ENCODE measurements at regions not wholly inside any gene's neighbourhood (a gene's known extent, or its start where the extent isn't known, plus 50 kb on each side); places are given as distances from the start of the nearest gene placed in this dataset.

DNA sequence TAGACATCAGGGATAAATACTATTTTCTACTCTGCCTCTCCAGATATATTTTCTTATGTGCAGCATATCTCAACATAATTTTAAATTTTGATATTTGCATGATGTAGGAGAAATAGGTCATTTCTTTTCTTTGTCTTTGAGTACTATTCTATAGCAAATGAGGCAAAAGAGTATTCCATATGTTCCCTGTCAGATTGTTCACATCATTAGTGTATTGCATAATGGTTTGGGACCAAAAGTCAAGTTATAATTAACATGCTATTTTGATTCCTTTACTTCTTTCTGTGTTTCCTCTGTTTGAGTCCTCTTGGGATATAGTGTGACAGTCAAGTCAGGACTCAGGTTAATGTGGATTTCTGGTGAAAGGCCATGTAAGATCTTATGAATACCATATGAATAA is 864.6 kb upstream of the FBXO33 start:
- TF ChIP-seq, protein P1, sequence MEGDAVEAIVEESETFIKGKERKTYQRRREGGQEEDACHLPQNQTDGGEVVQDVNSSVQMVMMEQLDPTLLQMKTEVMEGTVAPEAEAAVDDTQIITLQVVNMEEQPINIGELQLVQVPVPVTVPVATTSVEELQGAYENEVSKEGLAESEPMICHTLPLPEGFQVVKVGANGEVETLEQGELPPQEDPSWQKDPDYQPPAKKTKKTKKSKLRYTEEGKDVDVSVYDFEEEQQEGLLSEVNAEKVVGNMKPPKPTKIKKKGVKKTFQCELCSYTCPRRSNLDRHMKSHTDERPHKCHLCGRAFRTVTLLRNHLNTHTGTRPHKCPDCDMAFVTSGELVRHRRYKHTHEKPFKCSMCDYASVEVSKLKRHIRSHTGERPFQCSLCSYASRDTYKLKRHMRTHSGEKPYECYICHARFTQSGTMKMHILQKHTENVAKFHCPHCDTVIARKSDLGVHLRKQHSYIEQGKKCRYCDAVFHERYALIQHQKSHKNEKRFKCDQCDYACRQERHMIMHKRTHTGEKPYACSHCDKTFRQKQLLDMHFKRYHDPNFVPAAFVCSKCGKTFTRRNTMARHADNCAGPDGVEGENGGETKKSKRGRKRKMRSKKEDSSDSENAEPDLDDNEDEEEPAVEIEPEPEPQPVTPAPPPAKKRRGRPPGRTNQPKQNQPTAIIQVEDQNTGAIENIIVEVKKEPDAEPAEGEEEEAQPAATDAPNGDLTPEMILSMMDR (IDR thresholded peaks at IDR 0.05; ENCODE audit: control extremely low read depth, extremely low read depth, low read depth, missing control alignments) = no peak
- ChIA-PET POLR2A (no interaction called here), CTCF (no interaction called here)
- no peak for DNase-seq (ENCODE audit: extremely low spot score)

GRCh38 chr14:40292664-40293063 is 860.4 kb upstream of the FBXO33 start:
- CTCF ChIA-PET = no interaction called here
- TF ChIP-seq, protein P1 (IDR thresholded peaks at IDR 0.05; ENCODE audit: control extremely low read depth, extremely low read depth, low read depth, missing control alignments) = no peak

DNA sequence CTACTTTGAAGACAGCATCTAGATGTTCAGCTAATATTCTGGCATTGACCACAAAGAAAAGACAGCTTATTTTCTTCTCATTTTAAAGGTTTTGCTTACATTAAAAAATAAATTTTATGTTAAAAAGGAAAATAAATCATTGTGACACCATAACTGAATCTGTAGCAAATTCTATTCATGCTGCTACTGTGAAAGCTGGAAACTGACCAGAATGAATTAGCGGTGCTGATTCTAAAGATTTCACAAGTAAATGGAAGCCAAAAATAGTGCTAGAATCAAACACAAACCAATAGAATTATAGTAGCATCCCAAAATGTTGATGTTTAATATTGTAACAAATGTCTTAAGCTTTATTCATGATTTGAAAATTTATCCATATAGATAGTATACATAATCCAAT is 850.0 kb upstream of the FBXO33 start:
- CTCF ChIA-PET = interaction anchor here (1.9 kb wide), 1 partner anchor 12 kb away, joined by 4 read pairs; no protein-coding TSS in a partner anchor
- POLR2A ChIA-PET = no interaction called here
- DNase-seq (ENCODE audit: extremely low spot score) = no peak
- TF ChIP-seq, protein P1 (IDR thresholded peaks at IDR 0.05; ENCODE audit: control extremely low read depth, extremely low read depth, low read depth, missing control alignments) = no peak

More at GRCh38 chr14:40292664-40293063, 860.4 kb upstream of the FBXO33 start:
- DNase-seq (ENCODE audit: extremely low spot score) = no peak
- POLR2A ChIA-PET = no interaction called here

DNA sequence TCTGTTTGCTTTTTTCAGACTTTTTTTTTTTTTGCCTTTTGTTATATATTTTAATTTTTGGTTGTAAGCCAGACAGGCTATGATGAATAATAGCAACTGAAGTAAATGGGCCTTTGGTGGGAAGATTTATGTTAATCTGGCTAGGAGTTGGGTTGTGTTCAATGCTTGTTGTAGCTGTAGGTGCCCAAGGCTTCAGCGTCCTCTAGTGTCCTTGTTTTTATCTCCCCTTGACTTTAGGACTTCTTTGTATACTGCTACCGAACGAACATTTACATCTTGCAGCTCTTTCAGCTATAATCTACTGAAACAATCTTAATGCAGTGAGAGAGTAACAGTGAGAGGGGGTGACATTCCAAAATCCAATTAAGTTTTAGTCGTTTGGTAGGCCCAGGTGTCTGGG is 848.4 kb upstream of the FBXO33 start:
- CTCF ChIA-PET = no interaction called here
- POLR2A ChIA-PET = no interaction called here
- TF ChIP-seq, protein P1 (IDR thresholded peaks at IDR 0.05; ENCODE audit: control extremely low read depth, extremely low read depth, low read depth, missing control alignments) = no peak
- DNase-seq (ENCODE audit: extremely low spot score) = no peak

DNA sequence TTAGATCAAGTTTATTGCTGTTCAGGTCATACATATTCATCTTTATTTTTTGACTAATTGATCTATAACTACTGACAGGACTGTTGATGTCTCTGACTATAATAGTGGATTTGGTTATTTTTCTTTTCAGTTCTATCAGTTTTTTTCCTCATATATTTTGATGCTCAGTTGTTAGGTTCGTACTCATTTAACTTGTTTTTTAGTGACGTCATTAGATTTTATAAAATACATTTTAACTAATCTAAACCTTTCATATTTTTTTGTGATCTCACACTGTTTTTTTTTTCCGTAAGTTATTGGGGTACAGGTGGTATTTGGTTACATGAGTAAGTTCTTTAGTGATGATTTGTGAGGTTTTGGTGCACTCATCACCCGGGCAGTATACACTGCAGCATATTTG is 841.2 kb upstream of the FBXO33 start:
- TF ChIP-seq, protein P1 (IDR thresholded peaks at IDR 0.05; ENCODE audit: control extremely low read depth, extremely low read depth, low read depth, missing control alignments) = no peak
- ChIA-PET CTCF (no interaction called here), POLR2A (no interaction called here)
- no peak for DNase-seq (ENCODE audit: extremely low spot score)

DNA sequence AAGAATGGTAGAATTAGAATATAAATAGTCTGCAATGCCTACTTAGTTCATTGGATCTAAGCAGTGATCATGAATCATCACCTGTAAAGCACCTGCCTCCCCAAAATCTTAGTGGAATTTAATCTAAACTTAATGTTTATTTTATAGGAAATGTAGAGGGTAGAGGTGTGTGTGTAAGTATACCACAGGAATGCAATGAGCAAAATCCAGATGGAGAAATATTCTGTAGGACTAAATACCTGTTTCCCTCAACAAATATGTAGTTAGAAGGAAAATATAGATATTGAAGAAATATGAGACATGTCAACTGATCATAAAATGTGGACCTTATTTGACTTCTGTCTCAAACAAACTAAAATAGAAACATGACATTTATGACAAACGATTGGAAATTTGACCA is 839.2 kb upstream of the FBXO33 start:
- DNase-seq (ENCODE audit: extremely low spot score) = no peak
- CTCF ChIA-PET = no interaction called here
- POLR2A ChIA-PET = no interaction called here
- TF ChIP-seq, protein P1 (IDR thresholded peaks at IDR 0.05; ENCODE audit: control extremely low read depth, extremely low read depth, low read depth, missing control alignments) = no peak

GRCh38 chr14:40269436-40269835 is 837.2 kb upstream of the FBXO33 start:
- ChIA-PET CTCF (no interaction called here), POLR2A (no interaction called here)
- no peak for DNase-seq (ENCODE audit: extremely low spot score)
- TF ChIP-seq, protein P1 (IDR thresholded peaks at IDR 0.05; ENCODE audit: control extremely low read depth, extremely low read depth, low read depth, missing control alignments) = no peak
